PC-3 (cell line): ENCODE measurements at regions not wholly inside any gene's neighbourhood (a gene's known extent, or its start where the extent isn't known, plus 50 kb on each side); places are given as distances from the start of the nearest gene placed in this dataset.

Source experiments
- ATAC-seq: fragments of 200-7000 bp; cut with Tn5 transposase; 2 replicates; pipeline ENCODE4 v1.9.1; 2020; ENCODE audit warnings: mild to moderate bottlenecking, moderate library complexity
- BruUV-seq: library from RNA; stranded (reverse); fragments of 400-500 nt; replicated peaks from 2 replicates; lab custom pipeline; 2021; lab: Mats Ljungman, UMichigan
- CTCF ChIA-PET: fragments of 300-600 bp; sonication (Branson Sonifier 250); formaldehyde crosslinking; loops from one replicate; lab custom pipeline; 2022; ENCODE audit warnings: antibody characterized with exemption; lab: Charles Lee
- POLR2A ChIA-PET: fragments of 300-600 bp; sonication (Branson Sonifier 250); formaldehyde crosslinking; loops from one replicate; lab custom pipeline; 2022; ENCODE audit warnings: antibody characterized with exemption; ENCODE audit not compliant: unreplicated experiment; lab: Charles Lee
- DNase-seq: peaks from one replicate; pipeline ENCODE4 v3.0.0-alpha.2; 2015
- H2AFZ ChIP-seq: fragments of 300-600 bp; sonication (generic); 2 replicates; pipeline ENCODE4 v1.6.0; 2016; ENCODE audit warnings: antibody characterized with exemption, low read length
- H3F3A ChIP-seq: fragments of 300-600 bp; sonication (generic); one replicate; pipeline ENCODE4 v1.6.0; 2017; ENCODE audit warnings: antibody characterized with exemption, low read length, control low read depth, mild to moderate bottlenecking; ENCODE audit not compliant: unreplicated experiment
- H3K27ac ChIP-seq: fragments of 300-600 bp; sonication (generic); 2 replicates; pipeline ENCODE4 v1.5.1; 2016; ENCODE audit warnings: mild to moderate bottlenecking, low read length
- H3K27me3 ChIP-seq: fragments of 300-600 bp; sonication (generic); 2 replicates; pipeline ENCODE4 v1.6.1; 2016; ENCODE audit warnings: low read length, mixed read lengths
- H3K36me3 ChIP-seq: fragments of 300-600 bp; sonication (generic); 2 replicates; pipeline ENCODE4 v1.6.1; 2016; ENCODE audit warnings: low read depth, mixed run types, low read length, mixed read lengths
- H3K4me1 ChIP-seq: fragments of 300-600 bp; sonication (generic); 2 replicates; pipeline ENCODE4 v1.5.1; 2016; ENCODE audit warnings: low read length; ENCODE audit not compliant: insufficient read depth
- H3K4me2 ChIP-seq: fragments of 300-600 bp; sonication (generic); 2 replicates; pipeline ENCODE4 v1.6.0; 2016; ENCODE audit warnings: low read length
- H3K4me3 ChIP-seq: fragments of 300-600 bp; sonication (generic); 2 replicates; pipeline ENCODE4 v1.5.1; 2016; ENCODE audit warnings: mild to moderate bottlenecking, low read length, mixed read lengths
- H3K79me2 ChIP-seq: fragments of 300-600 bp; sonication (generic); 2 replicates; pipeline ENCODE4 v1.6.1; 2017; ENCODE audit warnings: low read length, mixed read lengths
- H3K9ac ChIP-seq: fragments of 300-600 bp; sonication (generic); 2 replicates; pipeline ENCODE4 v1.6.0; 2016; ENCODE audit warnings: mild to moderate bottlenecking, low read length
- H3K9me2 ChIP-seq: fragments of 300-600 bp; sonication (generic); replicated peaks from 2 replicates; pipeline ENCODE4 v1.6.1; 2016; ENCODE audit warnings: mixed run types, low read length, mixed read lengths
- H3K9me3 ChIP-seq: fragments of 300-600 bp; sonication (generic); 2 replicates; pipeline ENCODE4 v1.6.1; 2016; ENCODE audit warnings: low read length, mixed read lengths
- H4K20me1 ChIP-seq: fragments of 300-600 bp; sonication (generic); 2 replicates; pipeline ENCODE4 v1.6.1; 2016; ENCODE audit warnings: low read length, mixed read lengths
- CTCF ChIP-seq: fragments of 300-600 bp; sonication (generic); conservative IDR thresholded peaks from 2 replicates; pipeline ENCODE4 v1.5.1; 2017; ENCODE audit warnings: antibody characterized with exemption, low read depth, mild to moderate bottlenecking, low read length
- EZH2 ChIP-seq: fragments of 300-600 bp; sonication (generic); IDR thresholded peaks from one replicate; pipeline ENCODE4 v1.6.1; 2017; ENCODE audit warnings: antibody characterized with exemption, mild to moderate bottlenecking, low read length; ENCODE audit not compliant: unreplicated experiment
- EZH2phosphoT487 ChIP-seq: fragments of 300-600 bp; sonication (generic); IDR thresholded peaks from 2 replicates; pipeline ENCODE4 v1.6.1; 2018; ENCODE audit warnings: mild to moderate bottlenecking, antibody characterized with exemption, low read length, borderline replicate concordance
- intact Hi-C: fragments of 100-400 bp; cut with micrococcal nuclease; formaldehyde crosslinking; loops from 2 replicates; pipeline ENCODE4 v1.9.0; 2023

DNA sequence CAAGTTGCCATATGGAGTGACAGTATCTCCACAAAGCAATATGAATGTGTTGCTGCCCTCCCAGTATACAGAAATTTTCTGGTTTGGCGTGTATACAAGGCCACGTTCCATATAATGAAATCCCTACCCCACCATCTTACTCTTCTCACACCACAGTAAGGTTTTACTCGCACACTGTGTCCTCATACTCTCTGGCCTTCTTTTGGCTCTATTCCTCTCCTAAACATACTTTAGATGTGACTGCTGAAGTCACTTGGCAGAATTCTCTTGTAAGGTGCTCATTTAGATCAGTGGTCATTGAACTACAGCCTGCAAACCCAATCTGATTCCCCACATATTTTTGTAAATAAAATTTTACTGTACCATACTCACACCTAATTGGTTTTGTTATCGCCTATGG, 123.2 kb downstream of the RFPL4B start:
- H3K27me3 ChIP-seq = no peaks in the 10 kb centered on the region
- no peak overlapping the region for H3K27ac ChIP-seq
- H4K20me1 ChIP-seq = no peaks in the 10 kb centered on the region
- ChIA-PET CTCF (no interaction called here), POLR2A (no interaction called here)
- no peak overlapping the region for H3K4me2 ChIP-seq
- no peaks in the 10 kb centered on the region for H3K79me2 ChIP-seq
- H2AFZ ChIP-seq = no peak overlapping the region
- ATAC-seq (no peak), DNase-seq (no peak)
- H3K4me1 ChIP-seq = peaks cover 15% of the 10 kb centered on the region
- TF ChIP-seq CTCF (no peak), EZH2phosphoT487 (no peak), EZH2 (no peak)
- no peaks in the 10 kb centered on the region for H3K9me3 ChIP-seq
- H3K36me3 ChIP-seq = no peaks in the 10 kb centered on the region
- no peak overlapping the region for H3K4me3 ChIP-seq
- BruUV-seq = no TSS peak
- intact Hi-C loops = no loop called here
- no peak overlapping the region for H3K9ac ChIP-seq
- H3K9me2 ChIP-seq = no peaks in the 10 kb centered on the region
- H3F3A ChIP-seq = no peaks in the 10 kb centered on the region

- no TSS peak for BruUV-seq
- H3K9me2 ChIP-seq = no peaks in the 10 kb centered on the region
These were observed 123.8 kb downstream of the RFPL4B start for GRCh38 chr6:112470950-112471349.

DNA sequence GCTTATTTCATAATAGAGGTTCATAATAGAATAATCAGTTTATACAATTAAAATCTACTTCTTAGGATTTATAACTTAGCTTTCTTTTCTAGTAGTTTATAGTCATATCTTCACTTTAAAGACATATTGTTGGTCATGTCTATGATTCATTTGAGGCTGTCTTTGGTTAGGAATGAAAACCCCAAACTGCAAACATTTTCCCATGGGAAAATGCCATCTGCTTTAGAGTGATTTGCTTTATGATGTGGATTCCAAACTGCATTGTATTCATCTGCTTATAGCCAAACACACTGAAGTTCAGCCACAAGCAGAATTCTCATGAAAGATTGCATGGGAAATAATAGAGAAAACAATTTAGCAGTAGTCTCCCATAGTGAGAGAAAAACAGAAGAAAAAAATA, 128.0 kb downstream of the RFPL4B start:
- ATAC-seq = no peak
- H3K36me3 ChIP-seq = no peaks in the 10 kb centered on the region

More at GRCh38 chr6:112470950-112471349, 123.8 kb downstream of the RFPL4B start:
- no peak for TF ChIP-seq CTCF
- Histone ChIP-seq H3K27ac (no peak overlapping the region), H2AFZ (no peak overlapping the region), H3K9ac (no peak overlapping the region), H3K9me3 (no peaks in the 10 kb centered on the region), H3K27me3 (no peaks in the 10 kb centered on the region), H3K4me1 (peaks cover 15% of the 10 kb centered on the region), H4K20me1 (no peaks in the 10 kb centered on the region), H3K4me2 (no peak overlapping the region), H3F3A (no peaks in the 10 kb centered on the region), H3K36me3 (no peaks in the 10 kb centered on the region), H3K79me2 (no peaks in the 10 kb centered on the region), H3K4me3 (no peak overlapping the region)
- ATAC-seq (no peak), DNase-seq (no peak)
- POLR2A ChIA-PET = no interaction called here
- intact Hi-C loops = no loop called here
- CTCF ChIA-PET = no interaction called here

More for the DNA sequence above, 128.0 kb downstream of the RFPL4B start:
- no TSS peak for BruUV-seq
- Histone ChIP-seq H4K20me1 (no peaks in the 10 kb centered on the region), H3K27ac (peak overlapping the region; percentile 11; the same call in 1 of the 2 replicates), H3K4me2 (no peak overlapping the region), H3K79me2 (no peaks in the 10 kb centered on the region), H3K9ac (no peak overlapping the region), H3K9me3 (no peaks in the 10 kb centered on the region), H3F3A (no peaks in the 10 kb centered on the region), H3K4me1 (no peaks in the 10 kb centered on the region), H2AFZ (no peak overlapping the region), H3K4me3 (no peak overlapping the region), H3K9me2 (no peaks in the 10 kb centered on the region), H3K27me3 (no peaks in the 10 kb centered on the region)
- TF ChIP-seq CTCF (no peak), EZH2phosphoT487 (no peak), EZH2 (no peak)
- POLR2A ChIA-PET = no interaction called here
- no peak for DNase-seq
- CTCF ChIA-PET = no interaction called here
- intact Hi-C loops = no loop called here
